ENCODE measurements at regions not wholly inside any gene's neighbourhood (a gene's known extent, or its start where the extent isn't known, plus 50 kb on each side); places are given as distances from the start of the nearest gene placed in this dataset.
A peak's percentile ranks its signal among the peaks of the same experiment; 100 is the strongest.

GRCh38 chr5:56763711-56764466 is 51.5 kb upstream of the MAP3K1 start:
- Histone ChIP-seq H4K20me1 (ENCODE audit: control insufficient read depth, extremely low read depth, insufficient read depth, low read length) (no peaks in the 10 kb centered on the region), H3K4me2 (ENCODE audit: extremely low read depth, insufficient read depth, low read length) (no peak overlapping the region), H3K79me2 (ENCODE audit: control insufficient read depth, insufficient read depth, low read length) (no peaks in the 10 kb centered on the region), H3K27me3 (ENCODE audit: control insufficient read depth, insufficient read depth, low read length) (no peaks in the 10 kb centered on the region), H3K36me3 (ENCODE audit: control insufficient read depth, insufficient read depth, low read length) (no peaks in the 10 kb centered on the region), H3K9ac (ENCODE audit: insufficient read depth, low read length) (no peak overlapping the region), H3K4me1 (ENCODE audit: control insufficient read depth, extremely low read depth, insufficient read depth, low read length) (no peaks in the 10 kb centered on the region), H3K27ac (ENCODE audit: insufficient read depth, low read length) (no peak overlapping the region), H3K4me3 (replicated peaks in 1 of 4; ENCODE audit: control extremely low read depth in 1 of 4, insufficient read depth in 1 of 4, low read depth in 3 of 4, low read length in 4 of 4) (no peak overlapping the region), H2AFZ (ENCODE audit: low read length) (no peak overlapping the region), H3K9me3 (ENCODE audit: control insufficient read depth, insufficient read depth, low read depth, low read length) (no peaks in the 10 kb centered on the region)
- peak; percentile 29 for DNase-seq (ENCODE audit: low read depth in 2 of 2)
- TF ChIP-seq CTCF (conservative IDR thresholded peaks at IDR 0.05 in 1 of 2, IDR thresholded peaks at IDR 0.05 in 1 of 2; ENCODE audit: low read depth in 1 of 2, low read length in 2 of 2) = no peak
- no peak for TF ChIP-seq EZH2 (IDR thresholded peaks at IDR 0.05; ENCODE audit: low read length, missing control alignments)

- Histone ChIP-seq H3K36me3 (ENCODE audit: control insufficient read depth, insufficient read depth, low read length) (no peaks in the 10 kb centered on the region), H3K4me1 (ENCODE audit: control insufficient read depth, extremely low read depth, insufficient read depth, low read length) (no peaks in the 10 kb centered on the region), H2AFZ (ENCODE audit: low read length) (no peak overlapping the region), H3K9me3 (ENCODE audit: control insufficient read depth, insufficient read depth, low read depth, low read length) (no peaks in the 10 kb centered on the region), H4K20me1 (ENCODE audit: control insufficient read depth, extremely low read depth, insufficient read depth, low read length) (no peaks in the 10 kb centered on the region), H3K27ac (ENCODE audit: insufficient read depth, low read length) (no peak overlapping the region), H3K79me2 (ENCODE audit: control insufficient read depth, insufficient read depth, low read length) (no peaks in the 10 kb centered on the region), H3K4me3 (replicated peaks in 1 of 4; ENCODE audit: control extremely low read depth in 1 of 4, insufficient read depth in 1 of 4, low read depth in 3 of 4, low read length in 4 of 4) (no peak overlapping the region), H3K9ac (ENCODE audit: insufficient read depth, low read length) (no peak overlapping the region), H3K4me2 (ENCODE audit: extremely low read depth, insufficient read depth, low read length) (no peak overlapping the region), H3K27me3 (ENCODE audit: control insufficient read depth, insufficient read depth, low read length) (no peaks in the 10 kb centered on the region)
- TF ChIP-seq CTCF (conservative IDR thresholded peaks at IDR 0.05 in 1 of 2, IDR thresholded peaks at IDR 0.05 in 1 of 2; ENCODE audit: low read depth in 1 of 2, low read length in 2 of 2) (no peak), EZH2 (IDR thresholded peaks at IDR 0.05; ENCODE audit: low read length, missing control alignments) (no peak)
- DNase-seq (ENCODE audit: low read depth in 2 of 2) = no peak
Measured at GRCh38 chr5:56763182-56763581, 52.2 kb upstream of the MAP3K1 start.

GRCh38 chr5:56761151-56761885 is 54.0 kb upstream of the MAP3K1 start:
- Histone ChIP-seq H3K9me3 (ENCODE audit: control insufficient read depth, insufficient read depth, low read depth, low read length) (no peaks in the 10 kb centered on the region), H2AFZ (ENCODE audit: low read length) (no peak overlapping the region), H3K27ac (ENCODE audit: insufficient read depth, low read length) (no peak overlapping the region), H3K4me3 (replicated peaks in 1 of 4; ENCODE audit: control extremely low read depth in 1 of 4, insufficient read depth in 1 of 4, low read depth in 3 of 4, low read length in 4 of 4) (no peak overlapping the region), H3K4me1 (ENCODE audit: control insufficient read depth, extremely low read depth, insufficient read depth, low read length) (no peaks in the 10 kb centered on the region), H4K20me1 (ENCODE audit: control insufficient read depth, extremely low read depth, insufficient read depth, low read length) (no peaks in the 10 kb centered on the region), H3K36me3 (ENCODE audit: control insufficient read depth, insufficient read depth, low read length) (no peaks in the 10 kb centered on the region), H3K27me3 (ENCODE audit: control insufficient read depth, insufficient read depth, low read length) (no peaks in the 10 kb centered on the region), H3K4me2 (ENCODE audit: extremely low read depth, insufficient read depth, low read length) (no peak overlapping the region), H3K9ac (ENCODE audit: insufficient read depth, low read length) (no peak overlapping the region), H3K79me2 (ENCODE audit: control insufficient read depth, insufficient read depth, low read length) (no peaks in the 10 kb centered on the region)
- TF ChIP-seq CTCF (conservative IDR thresholded peaks at IDR 0.05 in 1 of 2, IDR thresholded peaks at IDR 0.05 in 1 of 2; ENCODE audit: low read depth in 1 of 2, low read length in 2 of 2) = no peak
- no peak for TF ChIP-seq EZH2 (IDR thresholded peaks at IDR 0.05; ENCODE audit: low read length, missing control alignments)
- no peak for DNase-seq (ENCODE audit: low read depth in 2 of 2)

All from fibroblast of lung (primary cell).